MV-4-11 (cell line): ENCODE measurements at regions not wholly inside any gene's neighbourhood (a gene's known extent, or its start where the extent isn't known, plus 50 kb on each side); places are given as distances from the start of the nearest gene placed in this dataset.

Source experiments
- DNase-seq: peaks from one replicate; lab custom pipeline; 2025; lab: John Stamatoyannopoulos, UW

DNA sequence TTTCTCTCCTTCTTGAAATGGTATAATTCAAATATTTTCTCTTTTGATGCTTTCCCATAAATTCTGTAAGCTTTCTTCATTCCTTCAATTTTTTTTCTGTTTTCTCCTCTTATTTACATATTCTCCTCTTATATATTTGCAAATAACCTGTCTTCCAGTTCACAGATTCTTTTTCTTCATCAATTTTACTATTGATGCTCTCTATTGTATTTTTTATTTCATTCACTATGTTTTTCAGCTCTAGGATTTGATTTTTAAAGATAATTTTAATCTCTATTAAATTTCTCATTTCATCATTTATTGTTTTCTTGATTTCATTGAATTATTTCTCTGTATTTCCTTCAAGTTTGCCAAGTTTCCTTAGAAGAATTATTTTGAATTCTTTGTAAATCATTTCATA, 54.0 kb upstream of the PRPS1L1 start:
- DNase-seq: no peak

DNA sequence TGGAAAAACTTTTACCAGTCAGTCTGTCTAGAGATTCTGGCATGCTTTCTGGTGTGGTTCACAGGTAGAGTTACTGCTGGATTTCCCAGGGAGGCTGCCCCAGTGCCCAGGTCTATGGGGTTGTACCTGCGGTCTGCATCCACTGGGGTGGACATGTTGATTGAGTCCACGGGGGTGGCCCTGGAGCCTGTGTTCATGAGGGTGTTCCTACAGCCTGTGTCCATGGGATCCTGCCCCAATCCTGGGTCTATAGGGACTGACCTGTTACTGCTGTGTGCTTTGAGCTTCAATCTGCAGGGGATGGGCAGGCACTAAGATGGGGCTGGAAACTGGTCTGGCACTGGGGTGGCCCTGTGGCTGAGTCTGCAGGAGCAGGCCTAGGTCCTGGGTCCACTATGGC, 54.5 kb upstream of the PRPS1L1 start:
- no peak for DNase-seq

DNA sequence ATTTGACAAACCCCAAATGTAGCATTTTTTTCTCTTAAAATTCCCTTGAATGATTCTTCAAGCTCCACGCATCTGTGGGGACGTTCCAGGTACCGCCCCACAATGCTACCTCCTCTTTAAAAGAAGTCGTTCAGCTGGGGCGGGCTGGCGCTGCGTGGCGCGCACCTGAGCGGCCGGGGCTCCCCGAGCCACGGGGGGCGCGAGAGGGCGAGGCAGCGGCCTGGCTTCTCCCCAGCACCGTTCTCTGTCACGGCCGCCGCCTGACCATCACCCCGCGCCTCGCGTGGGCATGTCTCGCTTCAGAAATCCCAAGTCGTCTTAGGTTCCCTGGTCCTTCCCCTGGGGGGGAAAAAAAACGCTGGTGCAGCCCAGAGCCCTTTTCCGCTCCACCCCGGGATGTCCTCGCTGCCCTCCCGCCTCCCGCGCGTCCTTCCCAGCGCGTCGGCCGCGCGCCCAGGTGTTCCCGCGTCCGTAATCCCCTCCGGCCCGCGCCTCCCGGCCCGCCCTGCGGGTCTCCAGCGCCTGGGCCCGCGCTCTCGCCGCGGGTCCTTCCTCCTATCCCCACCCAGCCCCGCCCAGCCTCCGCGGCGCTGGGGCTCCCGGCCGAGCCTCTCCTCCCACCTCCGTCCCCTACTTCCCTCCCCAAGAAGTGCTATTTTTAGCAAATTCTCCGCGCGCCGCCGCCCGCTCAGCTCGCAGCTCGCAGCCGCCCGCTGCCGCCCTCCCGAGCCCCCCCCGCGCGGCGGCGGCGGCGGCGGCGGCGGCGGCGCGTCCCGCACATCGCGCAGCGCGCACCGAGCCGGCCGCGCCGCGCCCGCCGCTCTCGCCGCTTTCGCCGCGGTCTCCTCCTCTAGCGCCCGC, 58.7 kb upstream of the PRPS1L1 start:
- no peak for DNase-seq

DNA sequence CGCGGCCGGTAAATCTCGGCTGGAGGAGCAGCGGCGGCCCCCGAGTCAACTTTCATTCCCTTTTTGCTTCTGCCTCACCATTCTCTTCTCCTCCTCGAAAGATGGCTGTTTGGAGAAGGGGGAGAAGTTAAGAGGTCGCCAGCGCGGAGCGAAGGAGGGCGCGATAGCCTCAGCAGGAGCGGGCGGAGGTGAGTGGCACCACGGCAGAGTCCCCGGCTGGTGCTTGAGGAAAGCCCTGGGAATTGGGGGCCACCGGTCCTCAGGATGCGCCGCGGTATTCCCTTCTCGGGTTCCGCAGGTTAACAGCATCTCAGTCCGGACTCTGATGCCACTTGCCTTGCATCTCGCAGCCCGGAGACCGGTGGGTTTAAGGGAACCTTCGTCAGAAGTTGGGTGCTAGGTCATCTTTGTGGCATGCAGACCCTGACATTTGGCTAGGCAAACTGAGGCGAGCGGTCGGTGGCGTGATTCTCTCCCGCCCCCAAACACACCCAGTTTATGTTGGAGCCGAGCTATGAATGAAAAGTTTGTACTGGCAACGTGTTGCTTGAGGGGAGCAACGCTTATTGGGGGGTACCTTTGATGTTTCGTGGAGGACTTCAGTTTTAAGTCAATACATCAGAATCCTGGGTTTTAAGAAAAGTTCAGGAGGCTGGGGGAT, 59.5 kb upstream of the PRPS1L1 start:
- DNase-seq: no peak

DNA sequence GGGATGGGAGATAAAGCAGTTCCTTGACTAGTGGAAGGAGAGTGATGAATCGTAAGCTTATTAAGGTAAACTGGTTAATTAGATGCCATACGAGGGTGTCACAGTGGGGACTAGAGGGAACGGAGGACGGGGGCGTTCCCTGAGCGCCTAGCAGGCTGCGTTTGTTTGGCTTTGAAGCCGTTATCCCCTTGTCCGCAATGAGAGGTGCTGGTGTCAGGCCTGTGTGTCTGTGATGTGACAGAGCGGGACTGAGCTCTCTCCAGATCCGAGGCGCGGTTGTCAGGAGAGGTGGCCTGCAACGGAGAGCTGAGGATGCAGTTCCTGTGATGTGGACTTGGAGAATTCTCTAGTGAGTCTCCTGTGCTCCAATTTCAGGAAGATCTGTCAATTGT, 60.0 kb upstream of the PRPS1L1 start:
- DNase-seq: no peak

DNA sequence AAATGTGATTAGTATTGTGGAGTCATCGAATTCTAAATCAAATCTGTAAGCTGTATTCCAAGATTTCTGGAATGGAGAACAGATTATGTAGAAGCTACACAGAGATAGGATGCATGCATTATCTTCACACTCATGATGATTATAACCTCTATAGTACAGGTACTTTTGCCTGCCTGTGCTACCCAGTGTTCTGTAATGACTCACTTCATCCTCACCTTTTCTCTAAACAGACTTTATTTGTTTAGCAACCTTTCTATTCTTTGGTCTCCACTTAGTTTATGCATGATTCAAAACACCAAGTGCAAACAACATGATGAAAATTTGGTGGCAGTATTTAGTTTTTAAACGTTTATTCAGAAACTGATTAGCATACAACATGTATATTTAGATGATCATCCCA, 68.4 kb upstream of the PRPS1L1 start:
- DNase-seq: no peak

DNA sequence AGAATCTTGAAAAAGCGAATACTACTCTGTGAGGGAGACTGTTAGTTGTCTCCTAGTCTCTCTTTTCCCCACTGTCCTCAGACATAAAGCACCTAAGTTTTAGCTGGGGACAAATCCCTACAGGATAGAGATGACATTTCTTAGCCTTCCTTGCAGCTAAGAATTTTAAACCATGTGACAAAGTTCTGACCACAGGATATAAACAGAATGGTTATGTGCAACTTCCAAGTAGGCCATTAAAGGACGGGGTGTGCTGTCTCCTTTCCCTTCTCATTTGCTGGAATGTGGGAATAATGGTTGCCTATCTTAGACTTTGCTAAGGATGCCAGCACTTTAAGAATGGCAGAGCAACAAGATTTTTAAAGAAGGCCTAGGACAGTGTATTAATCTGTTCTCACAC, 74.9 kb upstream of the PRPS1L1 start:
- DNase-seq: no peak

DNA sequence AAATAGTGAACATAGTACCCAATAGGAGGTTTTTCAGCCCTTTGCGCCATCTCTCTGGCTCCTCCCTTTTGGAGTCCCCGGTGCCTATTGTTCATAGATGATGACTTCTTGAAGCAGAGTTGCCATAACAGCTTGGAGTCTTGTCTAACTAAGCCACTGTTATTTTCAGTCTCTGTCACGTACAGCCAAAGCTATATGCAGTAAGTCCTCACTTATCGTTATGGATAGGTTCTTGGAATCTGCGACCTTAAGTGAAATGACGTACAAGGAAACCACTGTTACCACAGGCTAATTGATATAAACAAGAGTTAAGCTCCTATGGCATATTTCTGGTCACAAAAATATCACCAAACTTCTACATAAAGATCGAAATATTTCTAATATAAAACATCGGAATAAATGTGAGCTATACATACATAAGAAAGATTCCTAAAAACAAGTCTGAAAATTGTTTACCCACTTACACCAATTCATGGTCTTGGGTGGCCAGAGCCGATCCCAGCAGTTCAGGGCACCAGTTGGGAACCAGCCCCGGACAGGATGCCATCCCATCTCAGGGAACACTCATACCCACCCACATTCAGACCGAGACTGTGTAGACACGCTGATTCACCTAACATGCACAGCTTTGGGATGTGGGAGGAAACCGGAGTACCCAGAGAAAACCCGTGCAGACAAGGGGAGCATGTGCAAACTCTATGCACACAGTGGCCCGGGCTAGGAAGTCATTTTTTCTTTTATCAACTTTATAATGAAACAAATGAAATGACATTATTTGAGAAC, 76.0 kb upstream of the PRPS1L1 start:
- DNase-seq: no peak

DNA sequence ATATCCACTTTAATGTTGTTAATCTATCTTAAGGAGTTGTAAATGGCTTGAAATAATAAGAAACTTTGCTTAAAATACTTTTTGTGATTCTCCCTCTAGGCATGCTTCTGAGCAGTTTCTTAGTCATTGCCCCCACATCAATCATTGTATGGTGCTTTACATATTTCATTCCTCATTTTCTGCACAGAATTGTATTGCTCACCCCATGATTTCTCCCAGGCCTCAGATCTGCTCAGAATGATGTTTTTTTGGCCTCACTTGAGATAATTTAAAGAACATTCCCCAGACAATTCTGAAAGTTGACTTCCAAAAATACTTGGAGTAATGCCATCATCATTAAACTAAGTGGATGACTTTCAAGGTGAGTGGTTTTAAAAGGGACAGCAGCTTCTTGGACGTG, 82.1 kb upstream of the PRPS1L1 start:
- DNase-seq: no peak

DNA sequence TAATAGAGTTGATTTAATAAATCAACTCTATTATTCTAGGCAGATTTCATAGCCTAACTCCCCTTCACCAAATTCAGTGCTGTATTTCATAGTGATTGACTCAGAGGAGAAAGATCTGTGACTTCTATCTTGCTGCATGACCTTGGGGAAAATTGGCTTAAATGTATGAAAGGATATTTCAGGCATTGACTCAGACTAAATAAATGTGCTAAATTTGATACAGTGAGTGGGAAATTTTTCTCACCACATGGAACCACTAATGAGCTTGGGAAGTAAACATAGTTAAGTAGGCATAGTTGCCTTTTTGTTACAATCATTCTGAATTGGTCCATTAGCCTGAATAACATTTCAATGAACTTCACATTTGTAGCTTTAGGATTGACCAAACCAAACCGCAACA, 89.0 kb upstream of the PRPS1L1 start:
- no peak for DNase-seq

DNA sequence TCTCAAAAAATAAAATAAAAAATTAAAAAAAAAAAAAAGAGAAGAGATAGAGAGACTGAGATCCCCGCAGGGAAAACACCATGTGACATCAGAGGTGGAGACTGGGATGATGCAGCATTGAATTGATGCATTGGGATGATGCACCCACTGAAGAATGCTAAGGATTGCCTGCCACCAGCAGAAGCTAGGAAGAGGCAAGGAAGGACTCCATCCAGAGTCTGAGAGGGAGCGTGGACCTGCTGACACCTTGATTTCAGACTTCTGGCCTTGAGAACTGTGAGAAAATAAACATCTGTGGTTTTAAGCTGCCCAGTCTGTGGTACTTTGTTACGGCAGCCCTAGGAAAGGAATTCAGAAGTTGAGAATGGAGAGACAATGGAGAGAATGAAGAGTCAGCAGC, 89.8 kb upstream of the PRPS1L1 start:
- DNase-seq: no peak

DNA sequence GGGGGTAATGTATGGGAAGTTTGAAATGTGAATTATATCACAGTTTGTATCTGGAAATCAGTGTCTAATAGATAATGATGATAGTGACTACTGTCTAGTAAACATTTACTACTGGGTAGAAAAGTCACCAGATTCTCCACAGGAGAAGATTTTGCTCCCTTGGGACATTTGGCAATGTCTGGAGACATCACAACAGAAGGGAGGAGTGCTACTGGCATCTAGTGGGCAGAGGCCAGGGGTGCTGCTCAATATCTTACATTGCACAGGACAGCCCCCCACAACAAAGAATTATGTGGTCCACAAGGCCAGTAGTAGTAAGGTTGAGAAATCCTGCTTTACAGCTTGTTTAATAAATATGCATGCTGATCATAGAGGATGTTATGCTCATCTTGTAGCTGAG, 92.3 kb upstream of the PRPS1L1 start:
- DNase-seq: no peak

DNA sequence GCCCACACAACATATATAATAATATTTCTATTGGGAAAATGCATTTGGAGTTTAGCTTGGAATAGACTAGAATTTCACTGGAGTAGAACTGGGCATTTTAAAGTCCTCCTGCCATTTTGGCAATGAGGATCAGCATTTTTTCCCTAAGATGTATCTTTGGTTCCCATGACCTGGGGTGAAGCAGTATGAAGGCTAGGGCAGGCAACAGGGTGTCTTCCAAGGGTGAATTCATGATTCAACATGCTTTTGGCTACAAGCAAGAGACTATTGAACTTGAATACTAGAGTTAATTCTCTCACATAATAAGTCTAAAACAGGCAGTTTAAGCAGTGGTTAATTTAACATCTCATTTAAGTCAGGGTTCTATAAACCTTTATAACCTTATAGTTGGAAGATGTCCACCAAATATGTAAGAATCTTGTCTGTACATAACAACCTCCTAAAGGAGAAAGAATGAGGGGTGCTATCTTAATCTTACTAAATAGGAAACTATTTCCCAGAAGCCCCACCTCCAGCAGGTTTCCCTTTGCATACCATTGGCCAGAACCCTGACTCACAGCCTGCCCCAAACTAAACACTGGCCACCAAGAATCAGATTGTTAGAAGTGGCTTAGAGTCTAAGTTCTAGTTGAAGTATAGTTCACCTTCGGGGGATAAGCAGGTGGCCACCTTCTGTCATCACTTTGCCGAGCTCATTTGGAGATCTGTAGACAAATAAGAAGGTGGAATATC, 96.0 kb upstream of the PRPS1L1 start:
- DNase-seq: no peak

DNA sequence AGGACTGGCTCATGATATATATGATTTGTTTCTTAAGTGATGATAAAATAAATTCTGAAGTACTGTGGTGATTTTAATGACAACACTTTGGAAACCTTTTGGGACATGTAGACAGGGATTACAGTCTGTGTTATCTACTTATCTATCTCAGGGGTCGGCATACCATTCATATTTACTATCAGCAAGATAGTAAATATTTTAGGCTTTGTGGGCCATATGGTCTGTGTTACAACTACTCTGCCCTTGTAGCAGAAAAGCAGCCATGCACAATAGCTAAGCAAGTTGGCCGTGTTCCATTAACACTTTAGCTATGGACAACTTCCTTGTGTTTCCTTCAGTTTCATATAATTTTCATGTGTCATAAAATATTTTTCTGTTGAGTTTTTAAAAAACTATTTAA, 97.8 kb upstream of the PRPS1L1 start:
- DNase-seq: no peak

DNA sequence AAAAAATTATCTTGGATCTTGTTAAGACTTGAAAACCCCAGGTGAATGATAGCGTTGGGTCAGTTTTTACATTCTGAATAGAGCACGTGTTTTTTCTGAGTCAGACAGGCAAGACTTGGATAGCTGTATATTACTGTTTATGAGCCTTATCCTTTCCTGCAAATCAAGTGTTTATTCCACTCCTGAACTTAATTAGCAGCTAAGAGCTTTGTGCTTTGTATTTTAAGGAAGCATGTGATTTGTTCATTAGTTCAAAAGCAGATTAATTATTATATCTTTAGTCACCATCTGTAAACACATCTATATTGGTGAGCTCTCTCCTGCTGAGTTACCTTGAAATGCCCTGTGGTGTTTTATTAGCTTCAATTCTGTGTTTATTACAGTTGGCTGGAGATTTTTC, 98.6 kb upstream of the PRPS1L1 start:
- no peak for DNase-seq

DNA sequence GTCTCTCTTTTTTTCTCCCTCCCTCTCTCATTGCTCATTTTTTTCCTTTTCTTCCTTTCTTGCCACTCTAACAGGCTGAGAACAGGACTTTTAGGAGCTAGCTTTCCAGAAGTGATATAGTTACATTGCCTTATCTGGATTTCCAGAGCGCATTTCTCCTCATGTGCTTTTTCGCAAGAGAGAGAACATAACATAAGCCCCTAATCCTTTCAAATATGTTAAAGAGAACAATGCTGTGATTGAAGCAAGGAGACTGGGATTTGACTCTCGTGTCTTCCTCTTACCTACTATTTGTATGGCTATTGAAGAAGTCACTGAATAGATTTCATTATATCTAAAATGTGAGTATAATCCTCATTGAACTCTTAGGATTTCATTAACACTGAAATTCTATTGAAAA, 101.2 kb upstream of the PRPS1L1 start:
- DNase-seq: no peak

DNA sequence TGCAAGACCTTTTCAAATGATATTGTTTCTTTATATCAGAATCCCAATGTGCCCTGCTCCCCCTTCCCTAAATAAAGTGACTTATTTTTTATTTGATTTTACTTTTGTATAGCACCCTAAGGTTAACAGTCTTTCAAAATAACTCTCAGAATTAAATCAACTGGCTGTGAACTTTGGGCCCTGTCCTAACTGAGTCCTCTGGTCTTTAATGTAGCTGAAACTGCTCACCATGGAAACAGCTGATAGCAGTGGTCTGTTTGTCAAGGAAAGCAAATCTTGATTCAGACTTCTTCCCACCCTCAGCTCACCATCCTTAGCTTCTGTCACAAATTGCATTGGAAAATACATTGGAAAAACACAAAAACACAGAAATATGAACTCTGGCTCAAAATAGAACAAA, 105.2 kb upstream of the PRPS1L1 start:
- no peak for DNase-seq

DNA sequence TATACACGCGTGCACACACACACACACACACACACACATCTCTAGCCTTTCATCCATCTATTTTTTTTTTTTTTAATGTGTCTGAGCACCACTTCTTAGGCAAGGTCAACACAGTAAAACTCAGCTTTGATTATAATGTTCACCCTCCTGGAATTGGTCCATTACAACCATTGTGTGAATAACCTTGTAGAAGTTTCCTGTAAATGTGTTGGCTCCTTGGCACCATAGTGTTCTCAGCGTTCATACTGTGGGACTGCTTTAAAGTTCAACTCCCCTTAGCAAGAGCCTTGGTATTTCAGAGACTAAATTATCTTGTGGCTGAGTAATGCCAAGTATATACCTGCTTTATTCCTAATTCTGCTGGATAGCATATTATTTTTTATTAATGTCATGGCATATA, 106.3 kb upstream of the PRPS1L1 start:
- DNase-seq: no peak

DNA sequence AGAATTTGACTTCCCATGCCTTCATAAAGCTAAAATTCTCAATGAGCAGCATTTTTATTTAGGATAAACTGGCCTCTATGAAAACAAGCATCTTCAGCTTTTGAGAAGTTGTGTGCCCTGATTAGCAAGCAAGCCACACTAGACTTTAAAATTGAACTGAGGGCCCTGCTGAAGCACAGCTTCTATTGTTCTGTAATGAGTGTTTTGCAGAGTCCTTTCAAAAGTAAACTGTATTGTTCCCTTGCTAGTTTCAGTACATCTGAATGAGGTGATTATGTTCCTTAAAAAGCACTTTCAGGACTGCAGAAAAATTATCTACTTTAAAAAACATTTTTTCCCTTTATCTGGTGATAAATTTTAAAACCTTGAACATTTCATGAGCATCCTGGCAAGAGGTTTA, 113.3 kb upstream of the PRPS1L1 start:
- DNase-seq: no peak

DNA sequence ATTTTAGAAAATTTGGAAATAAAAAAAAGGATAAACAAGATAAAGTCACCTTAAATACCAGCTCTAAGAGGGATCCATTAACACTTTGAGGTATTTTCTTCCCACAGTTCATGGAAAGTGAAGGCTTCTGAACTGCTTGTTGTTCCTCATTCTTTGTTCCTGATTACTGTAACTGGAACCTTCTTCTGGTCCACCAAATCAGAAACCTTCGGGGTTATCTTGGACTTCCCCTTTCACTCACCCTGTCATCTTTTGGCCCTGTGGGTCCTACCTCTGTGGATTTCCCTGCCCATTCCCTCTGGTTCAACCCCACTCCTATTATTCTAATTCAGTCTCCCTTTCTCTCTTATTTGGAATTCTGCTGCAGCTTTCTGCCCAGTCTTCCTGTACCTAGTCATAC, 116.5 kb upstream of the PRPS1L1 start:
- peak; percentile 91 for DNase-seq

DNA sequence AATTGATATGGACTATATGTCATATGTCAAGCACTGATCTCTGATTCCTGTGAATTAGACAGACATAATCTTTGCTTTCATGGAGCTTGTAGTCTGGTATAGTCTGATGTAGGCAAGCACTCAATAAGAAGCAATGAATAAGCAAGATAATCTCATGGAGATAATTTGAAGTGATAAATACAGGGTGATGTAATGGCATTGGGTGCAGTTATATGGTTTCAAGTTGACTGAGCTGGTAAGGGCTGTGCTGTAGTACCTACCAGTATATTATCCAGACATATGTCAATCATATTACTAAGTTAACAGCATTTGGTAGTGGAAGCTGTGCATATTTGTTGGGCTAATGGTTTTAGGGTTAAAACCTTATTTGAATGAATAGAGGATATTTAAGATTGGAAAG, 117.5 kb upstream of the PRPS1L1 start:
- no peak for DNase-seq

DNA sequence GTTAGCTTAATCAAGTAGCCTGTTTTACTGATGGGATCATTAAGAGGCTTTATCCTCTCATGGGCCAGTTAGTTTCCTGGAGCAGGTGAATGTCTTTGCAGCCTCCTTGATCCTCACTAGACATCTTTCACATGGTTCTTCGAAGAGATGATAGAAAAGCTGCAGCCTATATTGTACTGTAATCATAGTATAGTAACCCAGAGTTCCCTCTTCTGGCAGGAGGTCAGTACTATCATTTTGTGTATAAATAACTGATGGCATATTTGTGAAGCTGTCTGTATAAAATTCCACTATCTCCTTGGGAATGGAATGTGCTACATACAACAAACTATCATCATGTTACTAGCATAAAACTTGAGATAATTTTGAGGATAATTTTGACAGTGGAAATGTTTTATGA, 123.8 kb upstream of the PRPS1L1 start:
- peak; percentile 1 for DNase-seq
